Hematopoietic multipotent progenitor cell treated with erythropoietin and hydrocortisone succinate and interleukin-3 and kit ligand, for 6 days (in vitro differentiated cells): ENCODE measurements at regions not wholly inside any gene's neighbourhood (a gene's known extent, or its start where the extent isn't known, plus 50 kb on each side); places are given as distances from the start of the nearest gene placed in this dataset.

Experiments used
- DNase-seq: peaks from one replicate; pipeline ENCODE4 v3.0.0-alpha.2; 2015

- DNase-seq = no peak
Observed at GRCh38 chr20:52921340-52921739, 50.8 kb upstream of the TSHZ2 start.

DNA sequence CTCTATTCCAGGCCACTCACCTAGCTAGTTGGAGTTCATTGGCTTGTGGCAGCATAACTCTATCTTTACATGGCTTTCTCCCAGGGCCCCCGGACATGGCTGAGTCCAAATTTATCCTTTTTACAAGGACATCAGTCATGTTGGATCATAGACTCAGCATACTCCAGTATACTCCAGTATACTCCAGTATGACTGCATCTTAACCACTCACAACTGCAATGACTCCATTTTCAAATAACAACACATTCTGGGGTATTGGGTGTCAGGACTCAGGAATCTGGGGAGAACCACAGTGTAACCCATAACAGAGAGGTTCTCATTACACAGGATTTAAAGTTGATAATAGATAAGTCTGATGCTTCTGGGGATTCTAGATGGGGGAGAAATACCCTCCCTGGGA lies 53.8 kb upstream of the TSHZ2 start:
- no peak for DNase-seq

GRCh38 chr20:52915564-52915963 lies 56.6 kb upstream of the TSHZ2 start:
- no peak for DNase-seq

DNA sequence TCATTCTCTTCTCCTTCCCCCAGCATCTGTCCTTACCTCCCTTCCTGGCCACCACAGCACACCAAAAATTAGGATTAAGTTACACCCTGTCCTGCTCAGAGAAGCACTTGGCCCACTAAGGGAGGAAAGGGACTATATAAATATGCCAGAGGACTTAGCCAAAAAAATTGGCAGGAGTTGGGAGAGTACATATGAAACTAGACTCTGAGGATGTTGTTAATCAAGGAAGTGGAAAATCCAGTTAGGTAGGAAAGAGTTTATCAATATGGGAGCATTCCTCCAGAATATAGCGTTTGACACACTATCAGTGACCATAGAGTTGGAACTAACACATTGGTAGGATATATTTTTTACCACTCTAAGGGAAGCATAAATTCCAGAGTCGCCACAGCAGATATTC lies 57.3 kb upstream of the TSHZ2 start:
- no peak for DNase-seq

DNA sequence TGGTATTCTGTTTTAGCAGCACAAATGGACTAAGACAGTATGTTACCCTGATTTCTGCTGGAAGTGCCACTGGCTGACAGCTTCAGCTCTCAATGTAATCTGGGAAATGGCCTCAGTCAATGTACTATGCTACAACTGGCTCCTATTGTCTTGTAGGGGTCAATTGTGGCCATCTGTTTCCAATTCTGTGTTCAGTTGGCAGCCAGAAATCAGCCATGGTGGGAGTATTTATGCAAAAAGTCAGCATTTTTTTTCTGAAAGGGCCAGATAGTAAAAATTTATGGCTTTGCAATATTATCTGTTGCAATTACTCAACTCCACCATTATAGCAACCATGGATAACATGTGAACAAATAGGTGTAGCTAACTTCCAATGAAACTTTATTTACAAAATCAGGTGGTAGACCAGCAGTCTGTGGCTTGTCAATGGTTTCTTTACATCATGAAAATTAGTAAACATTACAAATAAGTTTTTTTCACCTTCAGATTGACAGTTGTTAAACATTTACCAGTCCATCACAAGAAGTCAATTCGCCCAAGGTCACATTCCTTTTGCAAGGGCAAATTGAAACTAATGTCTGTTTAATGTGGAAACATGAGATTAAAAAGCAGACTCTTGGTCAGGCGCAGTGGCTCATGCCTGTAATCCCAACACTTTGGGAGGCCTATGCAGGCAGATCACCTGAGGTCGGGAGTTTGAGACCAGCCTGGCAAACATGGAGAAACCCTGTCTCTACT lies 58.3 kb upstream of the TSHZ2 start:
- no peak for DNase-seq

GRCh38 chr20:52905241-52905994 lies 66.7 kb upstream of the TSHZ2 start:
- no peak for DNase-seq

- DNase-seq = no peak
Observed at GRCh38 chr20:52904837-52905236, 67.3 kb upstream of the TSHZ2 start.

DNA sequence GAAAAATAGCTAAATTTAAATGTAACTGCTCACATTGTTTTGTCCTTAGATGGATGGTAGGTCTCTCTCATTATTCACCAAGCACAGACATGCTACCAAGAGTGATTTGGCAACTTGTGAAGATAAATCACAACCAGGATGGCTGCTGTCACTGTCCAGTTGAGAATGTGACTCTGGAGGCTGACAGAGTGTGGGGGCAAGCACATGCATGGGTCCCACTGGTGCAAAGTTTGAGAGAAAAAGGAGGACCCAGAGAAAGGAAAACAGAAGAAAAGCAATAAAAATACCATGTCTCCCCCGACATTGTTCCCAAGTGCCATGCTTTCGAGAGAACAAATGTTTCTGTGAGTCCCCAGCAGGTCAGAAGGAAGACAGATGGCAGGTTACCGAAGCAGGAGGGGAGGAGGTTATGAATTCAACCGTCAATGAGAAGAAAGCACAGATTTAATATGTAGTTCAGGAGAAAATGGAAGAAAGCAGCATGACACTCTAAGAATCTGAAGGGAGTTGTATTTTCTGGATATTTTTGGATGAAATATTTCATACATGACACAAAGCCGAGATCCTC lies 73.0 kb upstream of the TSHZ2 start:
- DNase-seq = no peak

- no peak for DNase-seq
Observed at GRCh38 chr20:52896348-52896747, 75.8 kb upstream of the TSHZ2 start.

DNA sequence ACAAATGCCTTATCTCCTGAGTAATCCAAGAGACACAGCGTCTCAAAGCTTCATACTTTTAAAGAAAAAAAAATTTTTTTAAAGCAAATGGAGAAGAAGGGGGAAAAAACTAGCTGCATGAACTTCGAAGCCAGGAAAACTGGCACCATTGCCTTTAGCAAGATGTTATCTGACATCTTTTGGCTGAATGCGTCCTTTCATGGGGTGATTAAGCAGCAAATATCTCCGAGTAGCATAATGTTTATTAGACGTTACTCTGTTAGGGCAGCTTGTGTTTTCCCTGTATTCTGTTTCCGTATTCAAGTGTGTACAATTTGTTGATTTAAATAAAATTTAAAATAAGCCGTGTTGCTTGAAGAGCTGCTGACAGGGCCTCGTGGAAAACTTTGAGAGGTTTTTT lies 76.5 kb upstream of the TSHZ2 start:
- DNase-seq = no peak

DNA sequence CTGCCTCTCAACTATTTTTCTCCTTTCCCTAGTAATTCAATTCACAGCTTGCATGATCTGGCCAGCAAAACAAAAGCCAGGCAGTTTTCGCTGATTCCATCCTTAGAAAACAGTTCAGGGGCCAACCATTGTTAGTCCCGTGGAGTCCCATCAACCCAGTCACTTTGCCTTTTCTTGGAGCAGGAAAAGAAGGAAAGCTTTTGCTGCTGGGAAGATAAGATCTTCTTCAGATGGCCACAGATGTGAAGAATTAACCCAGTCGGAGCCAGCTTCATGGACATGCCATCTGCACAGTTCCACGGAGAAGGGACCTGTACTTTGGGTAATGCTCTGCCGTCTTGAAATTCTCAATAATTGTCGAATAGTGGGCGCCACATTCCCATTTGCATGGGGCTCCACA lies 76.9 kb upstream of the TSHZ2 start:
- no peak for DNase-seq

DNA sequence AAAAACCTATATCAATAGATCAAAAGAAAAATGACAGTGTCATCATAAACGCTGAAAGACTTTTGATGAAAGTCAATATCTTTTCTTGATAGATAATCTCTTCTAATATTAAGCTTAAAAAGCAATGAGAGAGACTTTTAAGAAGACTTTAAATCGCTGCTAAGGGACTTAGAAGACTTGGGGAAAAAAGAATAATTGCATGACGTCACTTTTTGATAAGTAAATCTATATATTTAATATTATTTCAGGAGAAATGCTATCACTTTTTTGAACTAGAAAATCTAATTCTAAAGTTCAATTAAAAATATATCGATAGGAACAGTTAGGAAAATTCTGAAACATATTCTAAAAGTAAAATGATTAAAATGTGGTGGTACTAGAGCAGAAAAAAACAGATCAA lies 78.7 kb upstream of the TSHZ2 start:
- DNase-seq = no peak

DNA sequence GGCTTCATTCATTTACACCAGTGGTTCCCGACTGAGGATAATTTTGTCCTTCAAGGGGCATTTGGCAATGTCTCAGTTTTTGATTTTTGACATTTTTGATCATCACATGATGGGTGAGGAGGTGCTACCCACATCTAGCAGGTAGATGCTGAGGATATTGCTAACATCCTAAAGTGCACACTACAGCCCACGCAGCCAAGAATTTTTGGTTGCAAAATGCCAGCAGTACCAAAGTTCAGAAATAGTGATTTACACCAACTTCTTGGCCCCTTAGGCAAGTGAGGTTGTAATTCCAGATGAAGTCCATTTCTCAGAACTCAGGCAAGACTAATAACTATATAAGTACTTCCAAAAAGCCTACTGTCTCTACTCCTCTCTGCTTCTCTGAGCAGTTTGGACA lies 80.1 kb upstream of the TSHZ2 start:
- no peak for DNase-seq

DNA sequence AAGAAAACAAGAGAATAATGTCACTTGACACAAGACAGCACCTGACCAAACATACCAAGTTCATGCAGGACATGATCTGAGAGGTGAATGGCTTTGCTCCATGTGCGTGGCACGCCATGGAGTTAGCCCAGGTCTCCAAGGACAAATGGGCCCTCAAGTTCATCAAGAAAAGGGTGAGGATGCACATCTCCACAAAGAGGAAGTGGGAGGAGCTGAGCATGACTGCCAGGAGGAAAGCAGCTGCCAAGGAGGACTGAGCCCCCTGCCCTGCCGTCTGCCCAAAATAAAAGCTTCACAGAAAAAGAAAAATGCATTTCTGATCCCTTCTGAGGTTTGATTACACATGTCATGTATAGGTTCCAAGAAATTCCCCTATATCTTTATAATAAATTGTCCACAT lies 82.0 kb upstream of the TSHZ2 start:
- no peak for DNase-seq

GRCh38 chr20:52889225-52889624 lies 82.9 kb upstream of the TSHZ2 start:
- no peak for DNase-seq

- no peak for DNase-seq
Observed at GRCh38 chr20:52888096-52888495, 84.1 kb upstream of the TSHZ2 start.

DNA sequence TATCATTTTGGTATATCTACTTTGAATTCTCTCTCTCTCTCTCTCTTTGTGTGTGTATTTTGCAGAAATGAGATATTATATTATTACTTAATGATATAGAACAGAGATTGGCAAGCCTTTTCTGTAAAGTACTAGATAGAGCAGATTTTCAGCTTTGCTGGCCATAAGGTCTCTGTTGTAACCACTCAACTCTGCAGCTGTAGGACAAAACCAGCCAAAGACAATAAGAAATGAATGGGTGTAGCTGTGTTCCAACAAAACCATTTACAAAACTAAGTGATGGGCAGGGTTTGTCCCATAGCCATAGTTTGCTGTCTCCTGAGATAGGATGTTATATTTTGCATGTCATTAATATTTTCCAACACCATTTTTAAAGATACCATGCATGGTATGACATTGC lies 91.2 kb upstream of the TSHZ2 start:
- DNase-seq = no peak

GRCh38 chr20:52880259-52880658 lies 91.9 kb upstream of the TSHZ2 start:
- no peak for DNase-seq

- DNase-seq = no peak
Observed at GRCh38 chr20:52874241-52874640, 97.9 kb upstream of the TSHZ2 start.

DNA sequence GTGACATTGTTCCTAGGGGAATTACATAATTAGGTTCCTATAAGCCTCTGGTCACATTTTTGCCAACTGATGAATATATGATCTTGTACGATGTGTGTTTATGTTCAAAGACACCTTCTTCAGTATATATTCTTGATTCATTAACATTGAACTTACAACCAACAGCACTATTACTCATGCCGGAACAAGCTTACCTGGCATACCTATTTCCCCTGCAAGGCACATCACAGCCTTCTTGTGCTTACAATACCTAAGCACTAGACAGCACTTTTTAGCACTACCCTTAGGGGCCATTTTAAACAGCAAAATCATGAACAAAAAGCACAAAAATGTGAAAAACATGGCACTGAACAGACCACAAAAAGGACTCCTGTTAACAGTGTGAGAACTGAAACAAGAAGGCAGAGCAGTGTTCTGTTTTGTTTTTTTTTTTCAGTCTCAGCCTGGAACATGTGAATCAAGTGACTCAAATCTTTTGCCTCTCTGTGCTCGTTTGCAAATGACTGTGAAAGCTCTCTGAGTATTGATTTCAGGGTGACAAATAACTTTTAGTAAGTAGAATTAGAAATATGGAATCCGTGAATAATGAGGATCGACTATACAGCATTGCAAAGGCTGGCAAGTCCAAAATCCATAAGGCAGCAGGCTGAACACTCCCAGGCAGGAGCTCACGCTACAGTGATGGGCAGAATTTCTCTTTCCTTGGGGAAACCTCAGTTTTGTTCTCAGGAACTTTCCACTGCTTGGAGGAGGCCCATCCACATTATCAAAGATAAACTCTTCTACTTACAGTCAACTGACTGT lies 102.3 kb upstream of the TSHZ2 start:
- DNase-seq = no peak

- DNase-seq = no peak
Observed at GRCh38 chr20:52869276-52869675, 102.9 kb upstream of the TSHZ2 start.

- DNase-seq = no peak
Observed at GRCh38 chr20:52867305-52867704, 104.9 kb upstream of the TSHZ2 start.

- DNase-seq = no peak
Observed at GRCh38 chr20:52864916-52865605, 107.1 kb upstream of the TSHZ2 start.
